ENCODE measurements at regions not wholly inside any gene's neighbourhood (a gene's known extent, or its start where the extent isn't known, plus 50 kb on each side); places are given as distances from the start of the nearest gene placed in this dataset.

DNA sequence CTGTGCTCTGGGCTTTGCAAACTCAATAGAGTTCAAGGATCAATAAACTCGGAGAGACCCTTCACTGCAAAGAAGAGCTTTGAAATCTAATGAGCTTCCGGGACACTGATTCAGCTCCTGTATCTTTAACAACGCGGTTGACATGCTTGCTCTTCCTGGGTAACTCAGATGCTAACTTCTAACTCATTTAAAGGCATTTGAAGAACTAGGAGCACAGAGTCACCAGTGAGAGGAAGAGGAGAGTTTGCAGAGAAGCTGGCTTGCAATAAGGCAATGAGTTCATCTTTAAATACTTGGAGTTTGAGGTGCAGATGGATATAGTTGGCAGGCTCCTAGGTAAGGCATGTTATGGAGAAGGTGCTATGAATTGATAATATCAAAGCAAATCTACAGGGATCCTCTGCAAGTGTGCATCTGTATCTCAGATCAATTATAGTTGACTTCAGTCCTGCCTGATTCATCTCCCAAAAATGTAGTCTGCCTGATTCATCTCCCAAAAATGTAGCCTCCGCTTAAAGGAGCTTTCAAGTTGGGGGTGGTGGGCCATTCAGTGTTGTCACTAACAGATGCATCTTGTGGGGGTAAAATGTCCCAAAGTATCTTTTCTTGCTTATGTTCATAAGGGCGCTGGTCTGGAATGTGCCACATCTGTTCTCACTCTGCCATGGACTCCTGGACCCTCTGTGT lies 182.5 kb upstream of the PRSS58 start:
- no peaks in the 10 kb centered on the region for H3K36me3 ChIP-seq (ENCODE audit: control insufficient read depth in 1 of 2, insufficient read depth in 2 of 2, low read length in 2 of 2)
- H3K27me3 ChIP-seq (ENCODE audit: insufficient read depth, low read length): no peaks in the 10 kb centered on the region
- CTCF ChIA-PET: interaction anchor here (1.2 to 2.7 kb wide), 2 partner anchors 19 to 74 kb away, joined by 3 to 12 read pairs; no protein-coding TSS in a partner anchor
- H2AFZ ChIP-seq (ENCODE audit: low read depth, low read length, poor library complexity, severe bottlenecking): peak overlapping the region; percentile 94
- no peaks in the 10 kb centered on the region for H3K9me2 ChIP-seq (ENCODE audit: insufficient read depth)
- TF ChIP-seq JUND (IDR thresholded peaks at IDR 0.05) (peak; percentile 84), FOSL1 (IDR thresholded peaks at IDR 0.05; ENCODE audit: low read depth) (peak; percentile 90), SP1 (IDR thresholded peaks at IDR 0.05; ENCODE audit: low read depth) (no peak)
- H4K20me1 ChIP-seq (ENCODE audit: insufficient read depth): no peaks in the 10 kb centered on the region
- RAD21 ChIA-PET (ENCODE audit: low non-redundant PET in 1 of 2, low total read pairs in 2 of 2, uncharacterized antibody in 2 of 2, unreplicated experiment in 2 of 2): no interaction called here
- intact Hi-C loops (cut with micrococcal nuclease): no loop called here
- ATAC-seq (peak; percentile 44), DNase-seq (ENCODE audit: low read depth, low spot score) (peak; percentile 47)
- POLR2A ChIA-PET: no interaction called here
- peaks cover 26 to 41% of the 10 kb centered on the region in 2 experiments for H3K4me1 ChIP-seq (ENCODE audit: control insufficient read depth in 1 of 2, insufficient read depth in 2 of 2, low read length in 2 of 2)
- H3K9me3 ChIP-seq (ENCODE audit: control insufficient read depth in 1 of 2, insufficient read depth in 1 of 2, low read depth in 1 of 2, low read length in 2 of 2): no peaks in the 10 kb centered on the region
- peak overlapping the region in 1 of 2 experiments; percentile 29; a peak in 2 of 4 replicates for H3K4me3 ChIP-seq (replicated peaks in 1 of 2; ENCODE audit: low read depth in 1 of 2, low read length in 2 of 2)
- BruUV-seq (replicated peaks): no TSS peak
- H3K4me2 ChIP-seq (ENCODE audit: low read length): peak overlapping the region; percentile 74
- no peak overlapping the region; the same call in 1 of the 2 replicates for H3K27ac ChIP-seq (ENCODE audit: low read depth, low read length)
- no peak overlapping the region; the same call in 1 of the 2 replicates for H3K9ac ChIP-seq (ENCODE audit: low read length)
- H3K79me2 ChIP-seq (ENCODE audit: insufficient read depth, low read length): no peaks in the 10 kb centered on the region

DNA sequence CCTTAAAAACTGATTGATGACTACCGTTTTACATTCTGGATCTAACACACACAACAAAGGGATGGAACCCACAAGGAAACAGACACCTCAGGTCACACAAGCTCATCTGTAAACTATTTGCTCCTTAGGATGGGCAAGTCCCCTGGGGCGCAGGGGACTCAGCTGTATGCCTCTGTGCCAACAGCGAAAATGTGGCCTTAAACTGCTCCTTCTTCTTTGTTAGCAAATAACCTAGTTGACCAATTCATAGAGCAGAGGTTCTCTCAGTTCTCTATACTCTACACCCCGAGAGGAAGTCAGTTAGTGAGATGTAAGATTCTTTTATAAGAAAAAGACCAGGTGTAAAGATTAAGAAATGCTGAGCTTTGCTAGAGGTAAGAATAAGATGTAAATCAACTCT lies 181.9 kb upstream of the PRSS58 start:
- ChIA-PET CTCF (interaction anchor here (1.2 to 2.7 kb wide), 3 partner anchors 20 to 74 kb away, joined by 3 to 12 read pairs (median 4); no protein-coding TSS in a partner anchor), RAD21 (ENCODE audit: low non-redundant PET in 1 of 2, low total read pairs in 2 of 2, uncharacterized antibody in 2 of 2, unreplicated experiment in 2 of 2) (no interaction called here), POLR2A (no interaction called here)
- DNase-seq (ENCODE audit: low read depth, low spot score) (no peak), ATAC-seq (peak; percentile 13; the same call in 1 of the 2 replicates)
- no peaks in the 10 kb centered on the region for H3K9me3 ChIP-seq (ENCODE audit: control insufficient read depth in 1 of 2, insufficient read depth in 1 of 2, low read depth in 1 of 2, low read length in 2 of 2)
- no peaks in the 10 kb centered on the region for H3K9me2 ChIP-seq (ENCODE audit: insufficient read depth)
- no peaks in the 10 kb centered on the region for H3K27me3 ChIP-seq (ENCODE audit: insufficient read depth, low read length)
- H4K20me1 ChIP-seq (ENCODE audit: insufficient read depth): no peaks in the 10 kb centered on the region
- no peak overlapping the region for H3K9ac ChIP-seq (ENCODE audit: low read length)
- intact Hi-C loops (cut with micrococcal nuclease): loop anchor here (2.0 kb wide), 1 partner anchor 19 kb away; no protein-coding TSS in a partner anchor
- H3K79me2 ChIP-seq (ENCODE audit: insufficient read depth, low read length): no peaks in the 10 kb centered on the region
- no peak overlapping the region for H3K27ac ChIP-seq (ENCODE audit: low read depth, low read length)
- H3K4me2 ChIP-seq (ENCODE audit: low read length): peak overlapping the region; percentile 74
- no peaks in the 10 kb centered on the region for H3K36me3 ChIP-seq (ENCODE audit: control insufficient read depth in 1 of 2, insufficient read depth in 2 of 2, low read length in 2 of 2)
- H2AFZ ChIP-seq (ENCODE audit: low read depth, low read length, poor library complexity, severe bottlenecking): peak overlapping the region; percentile 86
- BruUV-seq (replicated peaks): no TSS peak
- H3K4me3 ChIP-seq (replicated peaks in 1 of 2; ENCODE audit: low read depth in 1 of 2, low read length in 2 of 2): no peak overlapping the region
- peaks cover 26 to 41% of the 10 kb centered on the region in 2 experiments for H3K4me1 ChIP-seq (ENCODE audit: control insufficient read depth in 1 of 2, insufficient read depth in 2 of 2, low read length in 2 of 2)
- TF ChIP-seq, protein P1, sequence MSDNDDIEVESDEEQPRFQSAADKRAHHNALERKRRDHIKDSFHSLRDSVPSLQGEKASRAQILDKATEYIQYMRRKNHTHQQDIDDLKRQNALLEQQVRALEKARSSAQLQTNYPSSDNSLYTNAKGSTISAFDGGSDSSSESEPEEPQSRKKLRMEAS (IDR thresholded peaks at IDR 0.05): no peak
- no peak for TF ChIP-seq FOSL1 (IDR thresholded peaks at IDR 0.05; ENCODE audit: low read depth)
- TF ChIP-seq, protein P2, sequence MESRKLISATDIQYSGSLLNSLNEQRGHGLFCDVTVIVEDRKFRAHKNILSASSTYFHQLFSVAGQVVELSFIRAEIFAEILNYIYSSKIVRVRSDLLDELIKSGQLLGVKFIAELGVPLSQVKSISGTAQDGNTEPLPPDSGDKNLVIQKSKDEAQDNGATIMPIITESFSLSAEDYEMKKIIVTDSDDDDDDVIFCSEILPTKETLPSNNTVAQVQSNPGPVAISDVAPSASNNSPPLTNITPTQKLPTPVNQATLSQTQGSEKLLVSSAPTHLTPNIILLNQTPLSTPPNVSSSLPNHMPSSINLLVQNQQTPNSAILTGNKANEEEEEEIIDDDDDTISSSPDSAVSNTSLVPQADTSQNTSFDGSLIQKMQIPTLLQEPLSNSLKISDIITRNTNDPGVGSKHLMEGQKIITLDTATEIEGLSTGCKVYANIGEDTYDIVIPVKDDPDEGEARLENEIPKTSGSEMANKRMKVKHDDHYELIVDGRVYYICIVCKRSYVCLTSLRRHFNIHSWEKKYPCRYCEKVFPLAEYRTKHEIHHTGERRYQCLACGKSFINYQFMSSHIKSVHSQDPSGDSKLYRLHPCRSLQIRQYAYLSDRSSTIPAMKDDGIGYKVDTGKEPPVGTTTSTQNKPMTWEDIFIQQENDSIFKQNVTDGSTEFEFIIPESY (IDR thresholded peaks at IDR 0.05; ENCODE audit: extremely low read depth, insufficient replicate concordance, low read length): no peak
- TF ChIP-seq POLR2A (IDR thresholded peaks at IDR 0.05; ENCODE audit: borderline replicate concordance, extremely low read depth, insufficient read depth, insufficient read length): no peak
- no peak for TF ChIP-seq YY1 (IDR thresholded peaks at IDR 0.05; ENCODE audit: extremely low read depth, insufficient replicate concordance, low read depth, low read length)
- TF ChIP-seq CBX3 (IDR thresholded peaks at IDR 0.05; ENCODE audit: low read depth): no peak
- TF ChIP-seq ATF3 (IDR thresholded peaks at IDR 0.05): no peak
- TF ChIP-seq ELF1 (IDR thresholded peaks at IDR 0.05; ENCODE audit: borderline replicate concordance, low read depth): no peak
- no peak for TF ChIP-seq SRF (IDR thresholded peaks at IDR 0.05; ENCODE audit: low read depth)
- TF ChIP-seq CEBPB (IDR thresholded peaks at IDR 0.05; ENCODE audit: low read depth): no peak
- no peak for TF ChIP-seq EGR1 (IDR thresholded peaks at IDR 0.05; ENCODE audit: low read depth)
- TF ChIP-seq ZFX (IDR thresholded peaks at IDR 0.05): no peak
- no peak for TF ChIP-seq SIN3A (IDR thresholded peaks at IDR 0.05; ENCODE audit: low read depth)

All from HCT116 (cell line).